ENCODE measurements at regions not wholly inside any gene's neighbourhood (a gene's known extent, or its start where the extent isn't known, plus 50 kb on each side); places are given as distances from the start of the nearest gene placed in this dataset.

DNA sequence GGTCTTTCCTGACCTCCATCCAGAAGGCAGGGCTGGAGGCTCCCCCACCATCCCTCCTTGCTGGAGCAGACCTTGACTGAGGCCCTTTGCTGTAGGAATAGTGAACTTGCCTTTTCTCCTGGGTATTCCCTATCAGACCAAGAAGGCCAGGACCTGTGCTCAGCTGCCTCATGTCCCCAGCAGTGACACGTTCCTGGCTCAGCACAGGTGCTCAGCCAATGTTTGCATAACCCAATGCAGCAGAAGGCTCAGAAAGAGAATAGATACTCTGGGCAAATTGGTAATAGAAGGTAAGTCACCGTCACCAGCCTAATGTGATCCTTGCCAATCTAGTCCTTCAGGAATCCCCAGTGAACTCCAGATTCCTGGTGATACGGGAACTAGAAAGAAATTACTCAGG lies 96.4 kb downstream of the ACTL7B start:
- no peaks in the 10 kb centered on the region for H3K9me3 ChIP-seq
- DNase-seq, result no peak
- 40 to 64% (median 50%) methylated on average over 3 of the region's 3 CpGs for whole genome bisulfite sequencing, 5 donors
- H3K36me3 ChIP-seq, result no peaks in the 10 kb centered on the region
- no peak for TF ChIP-seq EP300 (IDR thresholded peaks at IDR 0.05)
- TF ChIP-seq POLR2AphosphoS5 (IDR thresholded peaks at IDR 0.05), result no peak
- TF ChIP-seq POLR2A (IDR thresholded peaks at IDR 0.05), result no peak
- TF ChIP-seq, protein P1, sequence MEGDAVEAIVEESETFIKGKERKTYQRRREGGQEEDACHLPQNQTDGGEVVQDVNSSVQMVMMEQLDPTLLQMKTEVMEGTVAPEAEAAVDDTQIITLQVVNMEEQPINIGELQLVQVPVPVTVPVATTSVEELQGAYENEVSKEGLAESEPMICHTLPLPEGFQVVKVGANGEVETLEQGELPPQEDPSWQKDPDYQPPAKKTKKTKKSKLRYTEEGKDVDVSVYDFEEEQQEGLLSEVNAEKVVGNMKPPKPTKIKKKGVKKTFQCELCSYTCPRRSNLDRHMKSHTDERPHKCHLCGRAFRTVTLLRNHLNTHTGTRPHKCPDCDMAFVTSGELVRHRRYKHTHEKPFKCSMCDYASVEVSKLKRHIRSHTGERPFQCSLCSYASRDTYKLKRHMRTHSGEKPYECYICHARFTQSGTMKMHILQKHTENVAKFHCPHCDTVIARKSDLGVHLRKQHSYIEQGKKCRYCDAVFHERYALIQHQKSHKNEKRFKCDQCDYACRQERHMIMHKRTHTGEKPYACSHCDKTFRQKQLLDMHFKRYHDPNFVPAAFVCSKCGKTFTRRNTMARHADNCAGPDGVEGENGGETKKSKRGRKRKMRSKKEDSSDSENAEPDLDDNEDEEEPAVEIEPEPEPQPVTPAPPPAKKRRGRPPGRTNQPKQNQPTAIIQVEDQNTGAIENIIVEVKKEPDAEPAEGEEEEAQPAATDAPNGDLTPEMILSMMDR (IDR thresholded peaks at IDR 0.05), result no peak
- no peaks in the 10 kb centered on the region for H3K27me3 ChIP-seq
- H3K4me1 ChIP-seq, result peaks cover 0 to 6% (median 2%) of the 10 kb centered on the region in 4 donors
- H3K27ac ChIP-seq, result peak overlapping the region in 1 of 5 donors; percentile 58
- intact Hi-C loops (cut with DNase I; ENCODE audit: low total_unique reads), result no loop called here
- H3K4me3 ChIP-seq, result no peak overlapping the region

DNA sequence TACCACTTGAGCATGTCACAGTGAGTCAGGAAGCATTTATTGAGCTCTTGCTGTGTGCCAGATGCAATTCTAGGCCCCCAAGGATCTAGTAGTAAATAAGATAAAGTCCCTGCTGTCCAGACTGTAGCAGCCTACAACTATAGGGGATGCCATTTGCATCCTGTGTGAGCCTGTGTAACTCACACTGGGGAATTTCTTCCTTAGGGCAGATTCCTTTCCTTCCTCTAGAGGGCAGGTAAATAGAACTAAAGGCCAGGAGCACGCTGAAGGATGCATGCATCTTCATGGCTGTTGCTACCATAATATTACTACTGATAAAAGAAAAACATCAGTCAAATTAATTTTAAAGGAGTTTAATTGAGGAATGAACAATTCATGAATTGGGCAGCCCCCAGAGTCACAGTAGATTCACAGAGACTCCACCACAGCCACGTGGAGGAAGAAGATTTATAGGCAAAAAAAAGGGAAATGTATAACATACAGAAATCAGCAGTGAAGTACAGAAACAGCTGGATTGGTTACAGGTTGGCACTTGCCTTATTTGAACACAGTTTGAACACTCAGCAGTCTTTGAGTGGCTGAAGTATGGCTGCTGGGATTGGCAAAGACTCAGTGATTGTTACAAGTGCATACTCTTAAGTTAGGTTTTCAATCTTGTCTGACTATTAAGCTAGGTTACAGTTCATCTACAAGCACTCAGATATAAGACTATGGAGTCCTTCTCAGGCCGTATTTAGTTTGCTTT lies 98.9 kb downstream of the ACTL7B start:
- no peaks in the 10 kb centered on the region for H3K27me3 ChIP-seq
- no peak for DNase-seq
- intact Hi-C loops (cut with DNase I; ENCODE audit: low total_unique reads), result no loop called here
- no peak overlapping the region for H3K4me3 ChIP-seq
- H3K36me3 ChIP-seq, result no peaks in the 10 kb centered on the region
- H3K27ac ChIP-seq, result no peak overlapping the region
- peaks cover 0 to 6% (median 2%) of the 10 kb centered on the region in 4 donors for H3K4me1 ChIP-seq
- 63 to 75% (median 65%) methylated on average over 3 of the region's 3 CpGs for WGBS, 5 donors
- no peaks in the 10 kb centered on the region for H3K9me3 ChIP-seq
- TF ChIP-seq POLR2A (IDR thresholded peaks at IDR 0.05), result no peak
- TF ChIP-seq POLR2AphosphoS5 (IDR thresholded peaks at IDR 0.05), result no peak
- TF ChIP-seq EP300 (IDR thresholded peaks at IDR 0.05), result no peak
- TF ChIP-seq, protein P1 (IDR thresholded peaks at IDR 0.05), result no peak

DNA sequence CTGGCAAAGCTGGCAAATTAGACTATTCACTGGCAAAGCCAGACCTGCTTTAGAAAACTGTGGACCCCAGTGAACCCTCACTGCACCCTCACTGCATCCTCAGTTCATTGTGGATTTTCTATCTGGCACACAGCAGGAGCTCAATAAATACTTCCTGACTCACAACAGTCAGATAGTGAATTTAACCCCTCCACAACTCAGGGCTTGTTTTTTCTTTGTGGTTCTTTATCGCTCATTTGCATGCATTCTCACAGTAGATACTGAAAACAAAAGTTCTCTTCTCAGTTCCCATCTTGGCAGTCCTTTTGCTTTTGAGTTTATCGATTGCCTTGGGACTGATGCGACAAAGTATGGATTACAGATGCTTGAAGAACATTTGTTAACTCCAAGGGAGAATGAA lies 99.8 kb downstream of the ACTL7B start:
- WGBS, 5 donors, result 84 to 87% (median 85%) methylated on average over 3 of the region's 3 CpGs
- no peaks in the 10 kb centered on the region for H3K36me3 ChIP-seq
- H3K27ac ChIP-seq, result no peak overlapping the region
- H3K4me1 ChIP-seq, result no peaks in the 10 kb centered on the region
- no peaks in the 10 kb centered on the region for H3K27me3 ChIP-seq
- no peaks in the 10 kb centered on the region for H3K9me3 ChIP-seq
- no peak for DNase-seq
- intact Hi-C loops (cut with DNase I; ENCODE audit: low total_unique reads), result no loop called here
- TF ChIP-seq POLR2AphosphoS5 (IDR thresholded peaks at IDR 0.05), result no peak
- TF ChIP-seq, protein P1 (IDR thresholded peaks at IDR 0.05), result no peak
- no peak for TF ChIP-seq EP300 (IDR thresholded peaks at IDR 0.05)
- TF ChIP-seq POLR2A (IDR thresholded peaks at IDR 0.05), result no peak
- H3K4me3 ChIP-seq, result no peak overlapping the region

DNA sequence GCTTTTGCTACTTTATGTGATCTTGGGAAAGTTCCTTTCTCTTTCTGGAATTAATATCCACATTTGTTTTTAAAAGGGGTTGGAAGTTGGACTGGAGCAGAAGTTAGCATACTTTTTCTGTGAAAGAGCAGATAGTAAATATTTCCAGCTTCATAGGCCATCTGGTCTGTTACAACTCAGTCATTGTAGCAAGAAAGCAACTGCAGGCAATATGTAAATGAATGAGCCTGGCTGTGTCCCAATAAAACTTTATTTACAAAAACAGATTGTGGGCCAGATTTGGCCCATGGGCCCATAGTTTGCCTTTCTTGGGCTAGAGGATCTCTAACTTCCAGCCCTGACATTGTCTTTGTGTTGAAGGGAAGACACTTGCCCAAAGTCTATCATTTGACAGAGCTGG lies 104.4 kb downstream of the ACTL7B start:
- no peak overlapping the region for H3K4me3 ChIP-seq
- H3K27me3 ChIP-seq, result no peaks in the 10 kb centered on the region
- intact Hi-C loops (cut with DNase I; ENCODE audit: low total_unique reads), result no loop called here
- no peak for TF ChIP-seq POLR2A (IDR thresholded peaks at IDR 0.05)
- TF ChIP-seq, protein P1 (IDR thresholded peaks at IDR 0.05), result no peak
- no peak for TF ChIP-seq EP300 (IDR thresholded peaks at IDR 0.05)
- no peak for TF ChIP-seq POLR2AphosphoS5 (IDR thresholded peaks at IDR 0.05)
- no peak overlapping the region for H3K27ac ChIP-seq
- no peak for DNase-seq
- H3K9me3 ChIP-seq, result no peaks in the 10 kb centered on the region
- H3K36me3 ChIP-seq, result no peaks in the 10 kb centered on the region
- no peaks in the 10 kb centered on the region for H3K4me1 ChIP-seq
